ENCODE measurements at regions not wholly inside any gene's neighbourhood (a gene's known extent, or its start where the extent isn't known, plus 50 kb on each side); places are given as distances from the start of the nearest gene placed in this dataset.

DNA sequence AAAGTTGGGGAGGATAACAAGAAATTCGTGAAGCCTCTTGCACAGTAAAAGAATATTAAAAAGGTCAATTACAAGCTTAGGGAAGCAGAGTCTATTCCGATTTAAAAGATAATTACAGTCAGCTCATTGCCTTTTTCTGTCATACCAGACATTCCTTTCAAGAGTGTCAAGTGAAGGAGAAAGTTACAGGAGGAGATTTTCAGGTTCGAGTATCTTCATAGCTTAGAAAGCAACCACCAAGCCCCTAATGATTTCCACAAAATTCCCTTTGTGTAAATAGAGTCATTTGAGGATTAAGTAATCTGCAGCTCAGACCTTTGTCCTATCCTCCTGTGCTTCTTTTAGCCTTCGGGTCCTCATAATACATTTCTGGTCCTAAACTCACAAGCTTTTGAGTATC is 414.9 kb downstream of the CDH2 start:
- TF ChIP-seq TCF7L2 (IDR thresholded peaks at IDR 0.05; ENCODE audit: low read depth, low read length) (no peak), POLR2AphosphoS5 (IDR thresholded peaks at IDR 0.05; ENCODE audit: low read depth, low read length) (no peak), SIN3A (IDR thresholded peaks at IDR 0.05; ENCODE audit: borderline replicate concordance, insufficient read depth, low read depth, low read length) (no peak)
- TF ChIP-seq, protein P1, sequence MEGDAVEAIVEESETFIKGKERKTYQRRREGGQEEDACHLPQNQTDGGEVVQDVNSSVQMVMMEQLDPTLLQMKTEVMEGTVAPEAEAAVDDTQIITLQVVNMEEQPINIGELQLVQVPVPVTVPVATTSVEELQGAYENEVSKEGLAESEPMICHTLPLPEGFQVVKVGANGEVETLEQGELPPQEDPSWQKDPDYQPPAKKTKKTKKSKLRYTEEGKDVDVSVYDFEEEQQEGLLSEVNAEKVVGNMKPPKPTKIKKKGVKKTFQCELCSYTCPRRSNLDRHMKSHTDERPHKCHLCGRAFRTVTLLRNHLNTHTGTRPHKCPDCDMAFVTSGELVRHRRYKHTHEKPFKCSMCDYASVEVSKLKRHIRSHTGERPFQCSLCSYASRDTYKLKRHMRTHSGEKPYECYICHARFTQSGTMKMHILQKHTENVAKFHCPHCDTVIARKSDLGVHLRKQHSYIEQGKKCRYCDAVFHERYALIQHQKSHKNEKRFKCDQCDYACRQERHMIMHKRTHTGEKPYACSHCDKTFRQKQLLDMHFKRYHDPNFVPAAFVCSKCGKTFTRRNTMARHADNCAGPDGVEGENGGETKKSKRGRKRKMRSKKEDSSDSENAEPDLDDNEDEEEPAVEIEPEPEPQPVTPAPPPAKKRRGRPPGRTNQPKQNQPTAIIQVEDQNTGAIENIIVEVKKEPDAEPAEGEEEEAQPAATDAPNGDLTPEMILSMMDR (IDR thresholded peaks at IDR 0.05): no peak
- TF ChIP-seq, protein P2, sequence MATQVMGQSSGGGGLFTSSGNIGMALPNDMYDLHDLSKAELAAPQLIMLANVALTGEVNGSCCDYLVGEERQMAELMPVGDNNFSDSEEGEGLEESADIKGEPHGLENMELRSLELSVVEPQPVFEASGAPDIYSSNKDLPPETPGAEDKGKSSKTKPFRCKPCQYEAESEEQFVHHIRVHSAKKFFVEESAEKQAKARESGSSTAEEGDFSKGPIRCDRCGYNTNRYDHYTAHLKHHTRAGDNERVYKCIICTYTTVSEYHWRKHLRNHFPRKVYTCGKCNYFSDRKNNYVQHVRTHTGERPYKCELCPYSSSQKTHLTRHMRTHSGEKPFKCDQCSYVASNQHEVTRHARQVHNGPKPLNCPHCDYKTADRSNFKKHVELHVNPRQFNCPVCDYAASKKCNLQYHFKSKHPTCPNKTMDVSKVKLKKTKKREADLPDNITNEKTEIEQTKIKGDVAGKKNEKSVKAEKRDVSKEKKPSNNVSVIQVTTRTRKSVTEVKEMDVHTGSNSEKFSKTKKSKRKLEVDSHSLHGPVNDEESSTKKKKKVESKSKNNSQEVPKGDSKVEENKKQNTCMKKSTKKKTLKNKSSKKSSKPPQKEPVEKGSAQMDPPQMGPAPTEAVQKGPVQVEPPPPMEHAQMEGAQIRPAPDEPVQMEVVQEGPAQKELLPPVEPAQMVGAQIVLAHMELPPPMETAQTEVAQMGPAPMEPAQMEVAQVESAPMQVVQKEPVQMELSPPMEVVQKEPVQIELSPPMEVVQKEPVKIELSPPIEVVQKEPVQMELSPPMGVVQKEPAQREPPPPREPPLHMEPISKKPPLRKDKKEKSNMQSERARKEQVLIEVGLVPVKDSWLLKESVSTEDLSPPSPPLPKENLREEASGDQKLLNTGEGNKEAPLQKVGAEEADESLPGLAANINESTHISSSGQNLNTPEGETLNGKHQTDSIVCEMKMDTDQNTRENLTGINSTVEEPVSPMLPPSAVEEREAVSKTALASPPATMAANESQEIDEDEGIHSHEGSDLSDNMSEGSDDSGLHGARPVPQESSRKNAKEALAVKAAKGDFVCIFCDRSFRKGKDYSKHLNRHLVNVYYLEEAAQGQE (IDR thresholded peaks at IDR 0.05; ENCODE audit: insufficient read depth in 1 of 2, low read depth in 2 of 2, low read length in 1 of 2): no peak

Data from Panc1 (cell line).